Lower leg skin (tissue), 3 donors: ENCODE measurements at regions not wholly inside any gene's neighbourhood (a gene's known extent, or its start where the extent isn't known, plus 50 kb on each side); places are given as distances from the start of the nearest gene placed in this dataset.

Experiments used
- POLR2A ChIP-seq, 2 donors: fragments of 450-650 bp; IDR thresholded peaks; one replicate each; pipeline ENCODE4 v1.6.1; 2016 to 2017; ENCODE audit warnings: antibody characterized with exemption in 2 of 2, mild to moderate bottlenecking in 1 of 2, moderate library complexity in 1 of 2
- TF ChIP-seq, protein P1 (sequence below), 3 donors: fragments of 450-650 bp; IDR thresholded peaks; one replicate each; pipeline ENCODE4 v1.5.1; 2016; ENCODE audit warnings: antibody characterized with exemption in 3 of 3, mild to moderate bottlenecking in 3 of 3, moderate library complexity in 2 of 3

DNA sequence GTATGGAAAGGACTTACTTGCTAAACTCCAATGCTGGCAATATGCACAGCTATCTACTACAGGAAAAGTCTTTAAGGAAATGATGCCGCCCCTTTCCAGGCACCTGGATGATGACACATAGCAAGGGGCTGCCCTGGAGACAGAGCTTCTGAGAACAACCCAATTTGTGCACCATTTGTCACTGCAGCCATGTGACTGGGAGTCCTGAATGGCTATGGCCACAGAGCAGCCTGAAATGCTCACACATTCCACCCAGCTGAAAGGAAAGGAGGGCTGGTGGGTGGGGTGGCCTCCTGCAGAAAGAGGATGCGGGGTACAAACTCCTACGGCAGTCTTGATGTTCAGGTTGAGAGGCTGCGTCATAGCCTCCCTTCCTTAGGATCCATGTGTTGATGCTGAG is 70.1 kb upstream of the FSTL4 start:
- TF ChIP-seq, protein P1, sequence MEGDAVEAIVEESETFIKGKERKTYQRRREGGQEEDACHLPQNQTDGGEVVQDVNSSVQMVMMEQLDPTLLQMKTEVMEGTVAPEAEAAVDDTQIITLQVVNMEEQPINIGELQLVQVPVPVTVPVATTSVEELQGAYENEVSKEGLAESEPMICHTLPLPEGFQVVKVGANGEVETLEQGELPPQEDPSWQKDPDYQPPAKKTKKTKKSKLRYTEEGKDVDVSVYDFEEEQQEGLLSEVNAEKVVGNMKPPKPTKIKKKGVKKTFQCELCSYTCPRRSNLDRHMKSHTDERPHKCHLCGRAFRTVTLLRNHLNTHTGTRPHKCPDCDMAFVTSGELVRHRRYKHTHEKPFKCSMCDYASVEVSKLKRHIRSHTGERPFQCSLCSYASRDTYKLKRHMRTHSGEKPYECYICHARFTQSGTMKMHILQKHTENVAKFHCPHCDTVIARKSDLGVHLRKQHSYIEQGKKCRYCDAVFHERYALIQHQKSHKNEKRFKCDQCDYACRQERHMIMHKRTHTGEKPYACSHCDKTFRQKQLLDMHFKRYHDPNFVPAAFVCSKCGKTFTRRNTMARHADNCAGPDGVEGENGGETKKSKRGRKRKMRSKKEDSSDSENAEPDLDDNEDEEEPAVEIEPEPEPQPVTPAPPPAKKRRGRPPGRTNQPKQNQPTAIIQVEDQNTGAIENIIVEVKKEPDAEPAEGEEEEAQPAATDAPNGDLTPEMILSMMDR (IDR thresholded peaks at IDR 0.05), result no peak
- no peak for TF ChIP-seq POLR2A (IDR thresholded peaks at IDR 0.05)
